ENCODE measurements at regions not wholly inside any gene's neighbourhood (a gene's known extent, or its start where the extent isn't known, plus 50 kb on each side); places are given as distances from the start of the nearest gene placed in this dataset.

GRCh38 chr14:105945896-105946295 is 419.5 kb downstream of the TMEM121 start:
- 0 out of 2 replicates have a peak, but pooled peaks have one; percentile 20 for TF ChIP-seq CTCF (conservative IDR thresholded peaks at IDR 0.05; ENCODE audit: low read depth, low read length)
- TF ChIP-seq EZH2 (IDR thresholded peaks at IDR 0.05; ENCODE audit: borderline replicate concordance, low read depth, low read length, poor library complexity, severe bottlenecking), result no peak
